HG03432 (cell line): ENCODE measurements at regions not wholly inside any gene's neighbourhood (a gene's known extent, or its start where the extent isn't known, plus 50 kb on each side); places are given as distances from the start of the nearest gene placed in this dataset.

Source experiments
- ATAC-seq: cut with Tn5 transposase; IDR thresholded peaks from one replicate; pipeline ENCODE4 v1.9.1; 2021; ENCODE audit warnings: mild to moderate bottlenecking, moderate library complexity; ENCODE audit not compliant: unreplicated experiment

DNA sequence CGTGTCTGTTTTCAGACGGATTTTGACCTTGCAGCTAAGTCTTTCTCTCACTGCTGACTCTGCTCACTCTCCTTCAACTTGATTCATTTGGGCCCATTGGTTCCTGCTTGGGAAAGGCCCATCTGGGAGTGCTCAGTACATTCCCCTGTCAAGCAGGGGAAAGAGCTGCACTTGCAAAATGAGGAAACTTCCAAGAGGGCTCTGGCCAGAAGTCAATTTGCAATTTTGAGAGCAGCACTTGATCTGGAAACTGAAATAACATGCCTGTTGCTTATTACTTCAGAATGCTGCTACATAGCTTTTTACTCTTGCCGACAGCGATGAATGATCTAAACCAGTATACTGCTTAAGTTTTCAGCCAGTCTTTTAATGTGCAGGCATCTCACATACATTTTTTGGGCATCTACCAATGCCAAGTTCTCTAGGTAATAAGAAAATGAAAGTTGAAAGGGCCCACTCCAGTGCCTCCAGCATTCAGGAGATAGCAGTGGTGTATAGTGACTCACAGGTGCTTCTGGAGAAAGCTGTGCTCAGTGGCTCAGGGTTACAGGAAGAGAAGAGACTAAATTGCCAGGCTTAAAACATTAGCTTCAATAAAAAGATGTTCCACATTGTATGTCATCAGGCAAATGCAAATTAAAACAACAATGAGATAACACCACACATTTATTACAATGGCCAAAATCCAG, 70.1 kb upstream of the RORA start:
- ATAC-seq = no peak

DNA sequence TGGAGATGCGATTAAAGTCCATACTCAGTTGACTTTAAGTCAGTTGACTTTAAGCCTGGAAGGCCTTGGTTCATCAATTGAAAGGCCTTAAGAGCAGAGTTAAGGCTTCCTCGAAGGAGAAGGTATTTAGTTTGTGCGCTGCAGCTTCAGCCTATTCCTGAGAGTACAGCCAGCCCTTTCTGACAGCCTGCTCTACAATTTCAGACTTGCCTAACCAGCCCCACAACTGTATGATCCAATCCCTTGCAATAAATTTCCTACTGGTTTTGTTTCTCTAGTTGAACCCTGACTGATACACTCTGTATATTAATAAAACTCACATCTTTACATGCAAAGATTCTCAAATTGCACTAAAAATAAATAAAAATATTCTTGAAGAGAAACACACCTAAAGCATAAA, 66.1 kb upstream of the RORA start:
- ATAC-seq = no peak

DNA sequence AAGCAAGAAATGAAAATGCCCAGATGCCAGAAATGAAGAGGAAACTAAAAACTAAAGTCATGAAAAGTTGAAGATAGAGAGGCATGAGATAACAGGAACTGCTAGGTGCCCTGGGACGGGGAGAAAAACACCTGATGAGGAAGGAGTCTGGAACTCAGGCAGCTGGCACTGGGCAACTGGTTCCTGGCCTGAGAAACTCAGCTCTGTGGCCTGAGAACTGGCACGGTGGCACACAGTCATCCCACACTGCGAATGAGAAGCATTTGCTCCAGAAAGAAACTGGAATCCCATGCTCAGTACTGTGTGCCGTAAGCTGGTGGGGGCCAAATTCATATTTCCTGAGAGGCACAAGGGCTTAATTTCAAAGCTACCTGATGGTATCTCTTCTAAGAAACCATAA, 53.6 kb upstream of the RORA start:
- ATAC-seq = no peak

GRCh38 chr15:61281328-61281727, 52.2 kb upstream of the RORA start:
- no peak for ATAC-seq
